ENCODE measurements at regions not wholly inside any gene's neighbourhood (a gene's known extent, or its start where the extent isn't known, plus 50 kb on each side); places are given as distances from the start of the nearest gene placed in this dataset.
"Not testable (repeated sequence)": the region's sequence is repeated elsewhere in the genome, so short reads cannot be mapped to it uniquely, and the experiment has no call there.

- no peaks in the 10 kb centered on the region for H3K4me1 ChIP-seq
- no peaks in the 10 kb centered on the region for H3K36me3 ChIP-seq
- no peak overlapping the region for H3K27ac ChIP-seq
- H3K27me3 ChIP-seq: no peaks in the 10 kb centered on the region
- no peak overlapping the region for H3K4me3 ChIP-seq (replicated peaks in 1 of 3)
- DNase-seq: no peak
- TF ChIP-seq POLR2A (IDR thresholded peaks at IDR 0.05) (no peak), CTCF (IDR thresholded peaks at IDR 0.05) (no peak)
- no peaks in the 10 kb centered on the region for H3K9me3 ChIP-seq
- intact Hi-C loops (cut with DNase I): no loop called here
- WGBS, 2 donors: 96 to 98% methylated on average over 3 of the region's 3 CpGs
Observed at GRCh38 chr18:22827216-22827615, 105.9 kb upstream of the RBBP8 start.

GRCh38 chr18:22827741-22828140, 105.4 kb upstream of the RBBP8 start:
- no peak for DNase-seq
- Histone ChIP-seq H3K4me3 (replicated peaks in 1 of 3) (no peak overlapping the region), H3K27ac (no peak overlapping the region), H3K4me1 (no peaks in the 10 kb centered on the region), H3K36me3 (no peaks in the 10 kb centered on the region), H3K9me3 (no peaks in the 10 kb centered on the region), H3K27me3 (no peaks in the 10 kb centered on the region)
- WGBS, 2 donors: 95 to 98% methylated on average over 1 of the region's 1 CpG
- intact Hi-C loops (cut with DNase I): no loop called here
- TF ChIP-seq CTCF (IDR thresholded peaks at IDR 0.05) (no peak), POLR2A (IDR thresholded peaks at IDR 0.05) (no peak)

GRCh38 chr18:22828171-22828570, 105.0 kb upstream of the RBBP8 start:
- WGBS, 2 donors: 93 to 95% methylated on average over 1 of the region's 1 CpG
- Histone ChIP-seq H3K4me3 (replicated peaks in 1 of 3) (no peak overlapping the region), H3K36me3 (no peaks in the 10 kb centered on the region), H3K4me1 (no peaks in the 10 kb centered on the region), H3K9me3 (no peaks in the 10 kb centered on the region), H3K27me3 (no peaks in the 10 kb centered on the region), H3K27ac (no peak overlapping the region)
- TF ChIP-seq POLR2A (IDR thresholded peaks at IDR 0.05): no peak
- TF ChIP-seq CTCF (IDR thresholded peaks at IDR 0.05): no peak
- no peak for DNase-seq
- intact Hi-C loops (cut with DNase I): no loop called here

GRCh38 chr18:22828583-22828982, 104.5 kb upstream of the RBBP8 start:
- WGBS, 2 donors: 92 to 93% methylated on average over 6 of the region's 6 CpGs
- H3K4me1 ChIP-seq; H3K27ac ChIP-seq; intact Hi-C loops (cut with DNase I); H3K4me3 ChIP-seq (replicated peaks in 1 of 3); DNase-seq; H3K9me3 ChIP-seq; H3K27me3 ChIP-seq; H3K36me3 ChIP-seq: not testable (repeated sequence)

GRCh38 chr18:22829781-22830180, 103.3 kb upstream of the RBBP8 start:
- DNase-seq: no peak
- no peaks in the 10 kb centered on the region for H3K36me3 ChIP-seq
- H3K27me3 ChIP-seq: no peaks in the 10 kb centered on the region
- H3K4me3 ChIP-seq (replicated peaks in 1 of 3): no peak overlapping the region
- H3K9me3 ChIP-seq: no peaks in the 10 kb centered on the region
- H3K27ac ChIP-seq: no peak overlapping the region
- TF ChIP-seq CTCF (IDR thresholded peaks at IDR 0.05) (no peak), POLR2A (IDR thresholded peaks at IDR 0.05) (no peak)
- intact Hi-C loops (cut with DNase I): no loop called here
- H3K4me1 ChIP-seq: no peaks in the 10 kb centered on the region
- 67 to 83% methylated on average over 2 of the region's 2 CpGs for WGBS, 2 donors

GRCh38 chr18:22830511-22830910, 102.6 kb upstream of the RBBP8 start:
- Histone ChIP-seq H3K36me3 (no peaks in the 10 kb centered on the region), H3K27me3 (no peaks in the 10 kb centered on the region), H3K4me3 (replicated peaks in 1 of 3) (no peak overlapping the region), H3K27ac (no peak overlapping the region), H3K4me1 (no peaks in the 10 kb centered on the region), H3K9me3 (no peaks in the 10 kb centered on the region)
- intact Hi-C loops (cut with DNase I): no loop called here
- TF ChIP-seq CTCF (IDR thresholded peaks at IDR 0.05) (no peak), POLR2A (IDR thresholded peaks at IDR 0.05) (no peak)
- 95 to 98% methylated on average over 1 of the region's 1 CpG for WGBS, 2 donors
- DNase-seq: no peak
